SK-N-MC (cell line): ENCODE measurements at regions not wholly inside any gene's neighbourhood (a gene's known extent, or its start where the extent isn't known, plus 50 kb on each side); places are given as distances from the start of the nearest gene placed in this dataset.

Experiments
- EZH2 ChIP-seq: fragments of 200-600 bp; sonication (generic); IDR thresholded peaks from one replicate; pipeline ENCODE4 v1.6.1; 2017; ENCODE audit warnings: antibody characterized with exemption
- POLR2AphosphoS5 ChIP-seq: IDR thresholded peaks from 2 replicates; pipeline ENCODE4 v1.6.1; 2012; ENCODE audit warnings: mild to moderate bottlenecking, low read depth, low read length, borderline replicate concordance

GRCh38 chr2:146579147-146579930, 1265.5 kb upstream of the ACVR2A start:
- TF ChIP-seq POLR2AphosphoS5 = no peak
- no peak for TF ChIP-seq EZH2
